Muscle of back (tissue), 3 donors: ENCODE measurements at regions not wholly inside any gene's neighbourhood (a gene's known extent, or its start where the extent isn't known, plus 50 kb on each side); places are given as distances from the start of the nearest gene placed in this dataset.

ENCODE experiments used
- DNase-seq, 3 donors: peaks; one replicate each; pipeline versions ENCODE4 v3.0.0 to v3.0.0-alpha.2; 2013

DNA sequence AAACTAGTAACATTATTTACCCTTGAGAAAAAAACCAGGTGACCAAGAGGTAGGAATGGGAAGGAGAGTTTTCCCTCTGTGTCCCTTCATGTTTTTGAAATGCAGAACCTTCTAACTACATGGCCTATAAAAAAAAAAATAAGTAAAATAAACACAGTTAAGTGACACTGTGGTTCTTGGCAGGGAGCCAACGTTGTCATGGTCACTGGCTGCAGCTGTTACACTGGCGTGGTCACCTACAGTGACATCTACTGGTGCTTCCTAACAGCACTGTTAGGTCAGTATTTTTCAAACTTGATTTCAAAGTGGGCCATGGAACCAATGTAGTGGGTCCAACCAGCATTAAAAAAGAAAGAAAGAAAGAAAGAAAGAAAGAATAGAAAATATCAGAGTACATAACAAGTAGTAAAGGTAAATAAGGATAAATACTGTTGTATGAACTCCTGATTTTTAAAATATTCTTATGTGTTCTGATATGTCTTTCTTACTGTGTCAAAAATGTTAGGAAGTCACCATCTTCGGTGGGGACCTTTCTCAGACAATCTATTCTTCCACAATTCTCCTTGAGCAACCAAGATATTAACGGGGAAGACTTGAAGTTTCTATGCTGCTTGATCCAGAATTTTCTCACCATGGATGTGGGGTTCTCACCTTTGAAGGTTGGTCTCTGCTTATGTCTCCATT is 59.1 kb upstream of the PJA2 start:
- DNase-seq, result peak; percentile 95 to 97 (median 96)

- DNase-seq, result no peak
Observed at GRCh38 chr5:109468288-109468676, 58.5 kb upstream of the PJA2 start.

GRCh38 chr5:109467058-109467457 is 57.3 kb upstream of the PJA2 start:
- DNase-seq, result no peak
